ENCODE measurements at regions not wholly inside any gene's neighbourhood (a gene's known extent, or its start where the extent isn't known, plus 50 kb on each side); places are given as distances from the start of the nearest gene placed in this dataset.

- TF ChIP-seq CTCF (optimal IDR thresholded peaks at IDR 0.05 in 1 of 3, IDR thresholded peaks at IDR 0.05 in 1 of 3, conservative IDR thresholded peaks at IDR 0.05 in 1 of 3; ENCODE audit: extremely low read depth in 1 of 3, insufficient read depth in 2 of 3, low read length in 3 of 3) = no peak
- TF ChIP-seq EZH2 (IDR thresholded peaks at IDR 0.05; ENCODE audit: low read length) = no peak
These were observed 1013.2 kb upstream of the PHF14 start for GRCh38 chr7:9960460-9960859.

Measured in keratinocyte (primary cell).